ENCODE measurements at regions not wholly inside any gene's neighbourhood (a gene's known extent, or its start where the extent isn't known, plus 50 kb on each side); places are given as distances from the start of the nearest gene placed in this dataset.
A peak's percentile ranks its signal among the peaks of the same experiment; 100 is the strongest.

DNA sequence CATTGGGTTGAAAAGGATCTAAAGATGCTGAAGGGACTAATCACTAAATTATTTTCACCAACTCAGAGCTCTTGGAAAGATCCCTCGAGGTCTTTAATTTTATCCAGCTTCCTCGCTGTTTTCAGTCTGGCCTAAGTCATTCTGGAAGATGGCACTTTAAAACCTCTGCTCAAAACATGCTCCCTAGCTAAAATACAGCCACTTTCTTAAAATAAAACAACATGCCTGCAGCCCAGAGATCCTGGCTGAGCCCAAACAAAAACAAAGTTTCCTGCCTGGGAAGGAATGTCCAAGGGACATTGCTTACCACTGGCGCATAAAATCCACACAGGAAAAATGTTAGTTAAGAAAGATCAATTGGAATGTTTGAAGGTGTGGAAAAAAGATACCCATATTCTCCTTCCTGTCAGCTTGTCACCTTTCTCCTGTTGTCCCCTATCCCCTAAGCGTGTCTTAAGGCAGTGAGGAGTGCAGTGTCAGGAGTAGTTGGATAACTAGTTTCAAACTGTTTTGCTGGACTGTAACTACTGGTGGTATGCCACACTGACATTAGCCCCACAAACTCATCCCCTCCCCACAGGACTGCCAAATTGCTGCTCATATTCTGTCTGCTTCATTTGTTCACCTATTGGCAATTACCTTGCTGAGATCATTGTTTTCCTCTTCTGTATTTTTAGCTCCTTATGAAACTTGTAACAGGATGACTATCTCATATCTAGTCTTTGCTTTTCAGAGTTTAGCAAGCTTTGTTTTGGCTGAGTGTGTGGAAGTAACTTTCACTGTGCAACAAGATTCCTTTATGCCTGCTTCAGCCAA, 108.3 kb upstream of the SESN3 start:
- Histone ChIP-seq H3K9me3 (no peaks in the 10 kb centered on the region), H3K4me3 (replicated peaks in 1 of 3) (no peak overlapping the region), H3K4me1 (peaks cover 33 to 43% of the 10 kb centered on the region in 2 donors), H3K36me3 (no peaks in the 10 kb centered on the region), H3K27ac (peak overlapping the region; percentile 95 to 98 (median 97)), H3K27me3 (no peaks in the 10 kb centered on the region)
- intact Hi-C loops (cut with DNase I), result no loop called here
- TF ChIP-seq, protein P1, sequence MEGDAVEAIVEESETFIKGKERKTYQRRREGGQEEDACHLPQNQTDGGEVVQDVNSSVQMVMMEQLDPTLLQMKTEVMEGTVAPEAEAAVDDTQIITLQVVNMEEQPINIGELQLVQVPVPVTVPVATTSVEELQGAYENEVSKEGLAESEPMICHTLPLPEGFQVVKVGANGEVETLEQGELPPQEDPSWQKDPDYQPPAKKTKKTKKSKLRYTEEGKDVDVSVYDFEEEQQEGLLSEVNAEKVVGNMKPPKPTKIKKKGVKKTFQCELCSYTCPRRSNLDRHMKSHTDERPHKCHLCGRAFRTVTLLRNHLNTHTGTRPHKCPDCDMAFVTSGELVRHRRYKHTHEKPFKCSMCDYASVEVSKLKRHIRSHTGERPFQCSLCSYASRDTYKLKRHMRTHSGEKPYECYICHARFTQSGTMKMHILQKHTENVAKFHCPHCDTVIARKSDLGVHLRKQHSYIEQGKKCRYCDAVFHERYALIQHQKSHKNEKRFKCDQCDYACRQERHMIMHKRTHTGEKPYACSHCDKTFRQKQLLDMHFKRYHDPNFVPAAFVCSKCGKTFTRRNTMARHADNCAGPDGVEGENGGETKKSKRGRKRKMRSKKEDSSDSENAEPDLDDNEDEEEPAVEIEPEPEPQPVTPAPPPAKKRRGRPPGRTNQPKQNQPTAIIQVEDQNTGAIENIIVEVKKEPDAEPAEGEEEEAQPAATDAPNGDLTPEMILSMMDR (IDR thresholded peaks at IDR 0.05), result no peak
- TF ChIP-seq POLR2A (IDR thresholded peaks at IDR 0.05), result no peak
- WGBS, 2 donors, result 26 to 32% methylated on average over 4 of the region's 4 CpGs
- peak in 1 of 2 donors; percentile 22 for DNase-seq

DNA sequence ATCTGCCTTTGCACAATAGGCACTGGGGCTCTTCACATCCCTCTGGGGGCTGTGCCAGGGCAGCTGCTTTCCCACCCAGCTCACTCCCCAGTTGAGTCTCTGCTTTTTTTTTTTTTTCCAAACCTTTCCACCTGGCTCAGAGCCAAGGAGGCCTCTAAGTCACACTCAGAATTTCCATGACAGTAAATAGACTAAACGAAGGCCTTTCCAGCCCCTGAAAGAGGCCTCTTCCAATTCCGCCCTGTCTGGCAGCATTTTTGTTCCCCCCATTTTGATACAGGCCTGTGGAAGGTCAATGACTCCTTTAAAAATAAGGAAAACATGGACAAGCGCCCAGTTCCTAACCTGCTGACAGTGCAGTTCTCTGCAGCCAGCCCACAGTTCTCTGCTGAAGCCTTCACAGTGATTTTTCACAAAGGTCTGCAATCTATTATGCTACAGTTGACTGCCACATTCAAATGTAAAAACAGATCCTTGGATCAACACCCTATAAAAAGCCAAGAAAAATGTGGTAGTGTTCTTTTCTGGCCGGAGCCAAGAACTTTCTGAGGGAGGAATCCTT, 107.5 kb upstream of the SESN3 start:
- DNase-seq, result peak; percentile 87 to 88
- no peaks in the 10 kb centered on the region for H3K9me3 ChIP-seq
- intact Hi-C loops (cut with DNase I), result no loop called here
- no peaks in the 10 kb centered on the region for H3K27me3 ChIP-seq
- H3K4me1 ChIP-seq, result peaks cover 33 to 43% of the 10 kb centered on the region in 2 donors
- peak in 1 of 2 donors; percentile 29 for TF ChIP-seq POLR2A (IDR thresholded peaks at IDR 0.05)
- TF ChIP-seq, protein P1 (IDR thresholded peaks at IDR 0.05), result no peak
- no peak overlapping the region for H3K4me3 ChIP-seq (replicated peaks in 1 of 3)
- peak overlapping the region; percentile 95 to 98 (median 97) for H3K27ac ChIP-seq
- WGBS, 2 donors, result 7 to 12% methylated on average over 4 of the region's 4 CpGs
- no peaks in the 10 kb centered on the region for H3K36me3 ChIP-seq

DNA sequence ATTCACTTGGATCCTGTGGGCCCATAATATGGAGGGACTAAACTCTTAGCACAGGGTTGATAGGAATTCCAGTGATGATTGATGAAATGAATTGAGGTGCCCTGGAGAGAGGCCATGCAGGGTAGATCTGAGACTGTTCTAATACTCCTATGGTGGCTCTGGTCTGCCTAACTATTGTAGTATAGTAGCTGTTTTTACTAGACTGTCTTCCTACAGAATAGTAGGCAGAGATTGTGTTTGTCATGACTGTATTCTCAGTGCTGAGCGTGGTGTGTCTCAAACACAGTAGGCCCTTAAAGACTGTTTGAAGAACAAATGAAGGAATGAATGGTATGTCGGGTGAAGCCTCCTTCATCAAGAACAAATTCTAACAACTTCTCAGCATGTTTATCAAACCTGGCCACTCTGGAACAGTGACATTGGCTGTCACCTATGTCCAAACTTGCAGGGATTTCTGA, 107.0 kb upstream of the SESN3 start:
- no peak for DNase-seq
- WGBS, 2 donors, result 34 to 36% methylated on average over 2 of the region's 2 CpGs
- H3K9me3 ChIP-seq, result no peaks in the 10 kb centered on the region
- intact Hi-C loops (cut with DNase I), result no loop called here
- no peak overlapping the region for H3K4me3 ChIP-seq (replicated peaks in 1 of 3)
- H3K27me3 ChIP-seq, result no peaks in the 10 kb centered on the region
- H3K36me3 ChIP-seq, result no peaks in the 10 kb centered on the region
- H3K27ac ChIP-seq, result peak overlapping the region; percentile 95 to 98 (median 97)
- H3K4me1 ChIP-seq, result peaks cover 37 to 47% of the 10 kb centered on the region in 2 donors
- TF ChIP-seq, protein P1 (IDR thresholded peaks at IDR 0.05), result no peak
- peak in 1 of 2 donors; percentile 10 for TF ChIP-seq POLR2A (IDR thresholded peaks at IDR 0.05)

DNA sequence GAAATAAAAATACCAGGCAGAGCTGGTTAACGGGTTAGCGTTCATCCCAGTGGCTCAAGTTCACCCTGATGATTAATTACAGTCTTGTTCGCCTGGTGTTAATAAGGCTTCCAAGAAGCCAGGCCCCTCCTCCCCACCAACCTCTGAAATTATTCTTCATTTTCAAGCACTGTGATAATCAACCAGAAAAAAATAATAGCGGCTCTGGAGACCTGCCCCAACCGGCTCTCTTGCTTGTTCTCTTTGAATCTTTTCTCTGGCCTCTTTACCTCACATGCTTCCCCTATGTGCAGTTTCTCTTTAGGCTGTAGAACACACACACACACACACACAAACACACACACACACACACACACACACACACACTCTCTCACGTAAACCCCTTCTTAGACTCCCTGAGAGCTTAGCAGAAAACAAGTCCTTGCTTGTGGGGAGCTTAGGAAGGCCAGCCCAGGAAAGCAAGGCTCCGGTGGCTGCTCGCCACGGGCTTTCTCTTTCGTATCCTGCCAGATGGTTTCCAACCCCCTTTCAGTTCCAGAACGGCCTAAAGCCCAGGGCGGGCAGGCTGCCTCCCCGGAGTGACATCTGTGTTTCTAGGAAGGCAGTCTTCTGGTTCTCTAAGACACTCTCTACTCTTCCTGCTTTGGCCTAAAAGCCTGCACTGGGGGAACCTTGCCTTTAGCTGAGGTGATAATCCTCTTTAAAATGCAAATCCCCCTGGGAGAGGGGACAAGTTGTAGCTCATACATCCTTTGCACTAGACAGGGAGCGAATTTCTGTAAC, 106.4 kb upstream of the SESN3 start:
- peak; percentile 46 to 61 for DNase-seq
- Histone ChIP-seq H3K36me3 (no peaks in the 10 kb centered on the region), H3K4me1 (peaks cover 42 to 52% of the 10 kb centered on the region in 2 donors), H3K4me3 (replicated peaks in 1 of 3) (no peak overlapping the region), H3K27ac (peak overlapping the region; percentile 95 to 98 (median 97)), H3K27me3 (no peaks in the 10 kb centered on the region), H3K9me3 (no peaks in the 10 kb centered on the region)
- intact Hi-C loops (cut with DNase I), result no loop called here
- WGBS, 2 donors, result 22 to 28% methylated on average over 14 of the region's 14 CpGs
- TF ChIP-seq POLR2A (IDR thresholded peaks at IDR 0.05), result peak in 1 of 2 donors; percentile 16
- TF ChIP-seq, protein P1 (IDR thresholded peaks at IDR 0.05), result no peak
